SK-N-SH (cell line): ENCODE measurements at regions not wholly inside any gene's neighbourhood (a gene's known extent, or its start where the extent isn't known, plus 50 kb on each side); places are given as distances from the start of the nearest gene placed in this dataset.

ENCODE experiments used
- CTCF ChIA-PET: fragments of 300-600, 350-600 bp; formaldehyde crosslinking; extraction: SDS; loops from one replicate; lab custom pipeline; 2021; lab: Yijun Ruan, JAX
- POLR2A ChIA-PET: fragments of 350-600 bp; sonication (Branson Sonifier 250); formaldehyde crosslinking; extraction: SDS; loops from one replicate; lab custom pipeline; 2020; ENCODE audit warnings: antibody characterized with exemption, inconsistent platforms; lab: Yijun Ruan, JAX
- DNase-seq: peaks from one replicate; pipeline ENCODE4 v3.0.0; 2012
- H2AFZ ChIP-seq: fragments of 200-600 bp; sonication (generic); 2 replicates; pipeline ENCODE4 v1.8.1; 2016; ENCODE audit warnings: antibody characterized with exemption, mild to moderate bottlenecking, low read depth
- H3F3A ChIP-seq: fragments of 200-600 bp; sonication (generic); replicated peaks from 2 replicates; pipeline ENCODE3; 2016; ENCODE audit warnings: antibody characterized with exemption, mild to moderate bottlenecking; ENCODE audit not compliant: insufficient read depth
- H3K27ac ChIP-seq, 2 experiments: fragments of 200-500 bp in 1 of 2; fragments of 200-600 bp in 1 of 2; sonication (Bioruptor generic) in 1 of 2; sonication (generic), shearing (Covaris generic) in 1 of 2; 2 replicates each; pipeline versions ENCODE4 v1.5.1 to v1.6.1; 2014 to 2016; ENCODE audit warnings: low read depth in 2 of 2, inconsistent platforms in 1 of 2, low read length in 1 of 2, mild to moderate bottlenecking in 1 of 2, mixed read lengths in 1 of 2
- H3K27me3 ChIP-seq: fragments of 200-600 bp; sonication (generic), shearing (Covaris generic); 2 replicates; pipeline ENCODE4 v1.6.1; 2016; ENCODE audit warnings: mixed run types; ENCODE audit not compliant: insufficient read depth
- H3K36me3 ChIP-seq, 2 experiments: fragments of 200-500 bp in 1 of 2; fragments of 200-600 bp in 1 of 2; sonication (Bioruptor generic) in 1 of 2; sonication (generic) in 1 of 2; replicated peaks in 1 of 2; 2 replicates each; pipeline versions ENCODE3 to v1.5.1; 2014 to 2016; ENCODE audit warnings: low read length in 1 of 2, mild to moderate bottlenecking in 1 of 2; ENCODE audit not compliant: insufficient read depth in 2 of 2, control insufficient read depth in 1 of 2
- H3K4me1 ChIP-seq, 2 experiments: fragments of 200-500 bp in 1 of 2; fragments of 200-600 bp in 1 of 2; sonication (Bioruptor generic) in 1 of 2; sonication (generic), shearing (Covaris generic) in 1 of 2; 2 replicates each; pipeline versions ENCODE4 v1.5.1 to v1.6.1; 2014 to 2016; ENCODE audit warnings: low read depth in 1 of 2, low read length in 1 of 2, mixed run types in 1 of 2; ENCODE audit not compliant: insufficient read depth in 2 of 2, control insufficient read depth in 1 of 2
- H3K4me2 ChIP-seq: fragments of 200-600 bp; sonication (generic), shearing (Covaris generic); 2 replicates; pipeline ENCODE4 v1.6.1; 2017; ENCODE audit warnings: mixed run types
- H3K4me3 ChIP-seq, 2 experiments: fragments of 200-500 bp in 1 of 2; fragments of 200-600 bp in 1 of 2; sonication (Bioruptor generic) in 1 of 2; sonication (generic), shearing (Covaris generic) in 1 of 2; 2 replicates each; pipeline versions ENCODE4 v1.5.1 to v1.8.1; 2014 to 2016; ENCODE audit warnings: low read depth in 2 of 2, inconsistent platforms in 1 of 2, low read length in 1 of 2, mild to moderate bottlenecking in 1 of 2, mixed read lengths in 1 of 2, moderate library complexity in 1 of 2
- H3K79me2 ChIP-seq: fragments of 200-600 bp; sonication (generic); 2 replicates; pipeline ENCODE4 v1.8.1; 2017; ENCODE audit warnings: mild to moderate bottlenecking; ENCODE audit not compliant: insufficient read depth
- H3K9ac ChIP-seq: fragments of 200-600 bp; sonication (generic); 2 replicates; pipeline ENCODE4 v1.6.1; 2017; ENCODE audit warnings: mixed run types
- H3K9me2 ChIP-seq: fragments of 200-600 bp; sonication (generic); 2 replicates; pipeline ENCODE4 v1.6.1; 2017; ENCODE audit warnings: mixed run types
- H3K9me3 ChIP-seq: fragments of 200-600 bp; sonication (generic); 2 replicates; pipeline ENCODE4 v1.6.1; 2017; ENCODE audit warnings: mixed run types, mild to moderate bottlenecking, moderate library complexity
- H4K20me1 ChIP-seq: fragments of 200-600 bp; sonication (generic); 2 replicates; pipeline ENCODE4 v1.6.1; 2017; ENCODE audit warnings: mild to moderate bottlenecking, mixed run types; ENCODE audit not compliant: insufficient read depth
- CHD2 ChIP-seq: fragments of 150-350 bp; IDR thresholded peaks from 2 replicates; pipeline ENCODE4 v1.6.1; 2018; ENCODE audit warnings: low read length; ENCODE audit not compliant: partially characterized antibody
- EP300 ChIP-seq, 2 experiments: IDR thresholded peaks; 2 replicates each; pipeline versions ENCODE4 v1.4.0 to v1.6.1; 2012; ENCODE audit warnings: borderline replicate concordance in 1 of 2, low read depth in 1 of 2, low read length in 1 of 2
- FOSL2 ChIP-seq: IDR thresholded peaks from 2 replicates; pipeline ENCODE4 v1.4.0; 2012; ENCODE audit warnings: low read depth, mild to moderate bottlenecking, moderate library complexity, borderline replicate concordance
- FOXJ3 ChIP-seq: sonication (generic); formaldehyde crosslinking; IDR thresholded peaks from 2 replicates; pipeline ENCODE4 v1.5.1; 2020; ENCODE audit warnings: mild to moderate bottlenecking, missing genetic modification reagents
- FOXM1 ChIP-seq: IDR thresholded peaks from 2 replicates; pipeline ENCODE4 v1.4.0; 2012; ENCODE audit warnings: low read depth, mild to moderate bottlenecking
- GABPA ChIP-seq: IDR thresholded peaks from 2 replicates; pipeline ENCODE4 v1.4.0; 2012; ENCODE audit warnings: low read depth, mild to moderate bottlenecking
- GATA2 ChIP-seq: sonication (generic); formaldehyde crosslinking; IDR thresholded peaks from 2 replicates; pipeline ENCODE4 v1.5.0; 2020; ENCODE audit warnings: mild to moderate bottlenecking, missing genetic modification reagents
- JUND ChIP-seq: IDR thresholded peaks from 2 replicates; pipeline ENCODE4 v1.4.0; 2012
- MAX ChIP-seq: IDR thresholded peaks from 2 replicates; pipeline ENCODE4 v1.4.0; 2012; ENCODE audit warnings: low read depth
- MEF2A ChIP-seq: IDR thresholded peaks from 2 replicates; pipeline ENCODE4 v1.4.0; 2012; ENCODE audit warnings: low read depth, borderline replicate concordance
- NFIC ChIP-seq: IDR thresholded peaks from 2 replicates; pipeline ENCODE4 v1.4.0; 2012; ENCODE audit warnings: borderline replicate concordance
- NRF1 ChIP-seq: IDR thresholded peaks from 2 replicates; pipeline ENCODE4 v1.6.1; 2012; ENCODE audit warnings: low read depth, mild to moderate bottlenecking, low read length
- PBX3 ChIP-seq: IDR thresholded peaks from 2 replicates; pipeline ENCODE4; 2012
- POLR2AphosphoS5 ChIP-seq: IDR thresholded peaks from 2 replicates; pipeline ENCODE4 v1.6.1; 2012; ENCODE audit warnings: low read depth, low read length
- RAD21 ChIP-seq: IDR thresholded peaks from 2 replicates; pipeline ENCODE4 v1.6.1; 2012; ENCODE audit warnings: mild to moderate bottlenecking, low read length
- REST ChIP-seq: IDR thresholded peaks from 2 replicates; pipeline ENCODE4 v1.6.1; 2012; ENCODE audit warnings: mild to moderate bottlenecking, low read depth, low read length, moderate library complexity
- RFX5 ChIP-seq: IDR thresholded peaks from 2 replicates; pipeline ENCODE4 v1.6.1; 2012; ENCODE audit warnings: mild to moderate bottlenecking, improper control_type of control experiment, low read length
- RXRA ChIP-seq: IDR thresholded peaks from 2 replicates; pipeline ENCODE4 v1.4.0; 2012; ENCODE audit warnings: low read depth, mild to moderate bottlenecking, borderline replicate concordance
- SIN3A ChIP-seq: IDR thresholded peaks from 2 replicates; pipeline ENCODE4 v1.6.1; 2012; ENCODE audit warnings: low read depth, mild to moderate bottlenecking, low read length, moderate library complexity, borderline replicate concordance
- SMC3 ChIP-seq: IDR thresholded peaks from 2 replicates; pipeline ENCODE4 v1.6.1; 2012; ENCODE audit warnings: low read depth, low read length, improper control_type of control experiment
- TAF1 ChIP-seq: IDR thresholded peaks from 2 replicates; pipeline ENCODE4 v1.6.1; 2012; ENCODE audit warnings: low read depth, mild to moderate bottlenecking, low read length, moderate library complexity, borderline replicate concordance
- TCF12 ChIP-seq: IDR thresholded peaks from 2 replicates; pipeline ENCODE4 v1.4.0; 2012
- TEAD4 ChIP-seq: IDR thresholded peaks from 2 replicates; pipeline ENCODE4 v1.4.0; 2012; ENCODE audit warnings: mild to moderate bottlenecking, borderline replicate concordance; ENCODE audit not compliant: insufficient read depth
- YY1 ChIP-seq: IDR thresholded peaks from 2 replicates; pipeline ENCODE4 v1.4.0; 2012; ENCODE audit warnings: low read depth, mild to moderate bottlenecking
- WGBS: methylation state at CpG from one replicate; pipeline ENCODE4 v1.1.6; 2017; ENCODE audit warnings: low lambda C conversion rate; 5-methylcytosine and 5-hydroxymethylcytosine counted together
- TF ChIP-seq, protein P1 (sequence below): IDR thresholded peaks from 2 replicates; pipeline ENCODE4 v1.4.0; 2012; ENCODE audit warnings: low read depth, borderline replicate concordance
- TF ChIP-seq, protein P2 (sequence below): fragments of 150-350 bp; IDR thresholded peaks from 2 replicates; pipeline ENCODE4 v1.6.1; 2016; ENCODE audit warnings: mild to moderate bottlenecking, low read depth, low read length
- TF ChIP-seq, protein P3 (sequence below): fragments of 150-350 bp; IDR thresholded peaks from 2 replicates; pipeline ENCODE4 v1.6.1; 2017; ENCODE audit warnings: antibody characterized with exemption, low read length, low read depth, borderline replicate concordance

- H3K4me1 ChIP-seq: peaks cover 0 to 24% of the 10 kb centered on the region in 2 experiments; a peak in 3 of 4 replicates
- ChIA-PET CTCF (interaction anchor here (0.8 kb wide), 1 partner anchor 12 kb away, joined by 3 read pairs; no protein-coding TSS in a partner anchor), POLR2A (no interaction called here)
- H3K9ac ChIP-seq: peak overlapping the region; percentile 20
- H3K36me3 ChIP-seq: no peaks in the 10 kb centered on the region
- H3K4me3 ChIP-seq: peak overlapping the region in 1 of 2 experiments; percentile 20; a peak in 1 of 4 replicates
- peak overlapping the region; percentile 17; the same call in 1 of the 2 replicates for H2AFZ ChIP-seq
- no peaks in the 10 kb centered on the region for H3K27me3 ChIP-seq
- peak overlapping the region; percentile 50 to 88; a peak in 3 of 4 replicates for H3K27ac ChIP-seq
- no peaks in the 10 kb centered on the region for H3K79me2 ChIP-seq
- H4K20me1 ChIP-seq: no peaks in the 10 kb centered on the region
- no peaks in the 10 kb centered on the region for H3K9me2 ChIP-seq
- peak overlapping the region; percentile 61; the same call in 1 of the 2 replicates for H3K4me2 ChIP-seq
- DNase-seq: no peak
- H3K9me3 ChIP-seq: no peaks in the 10 kb centered on the region
- H3F3A ChIP-seq: peaks cover 39% of the 10 kb centered on the region
- 9% methylated on average over 3 of the region's 3 CpGs for WGBS
- peak; percentile 91 for TF ChIP-seq JUND
- TF ChIP-seq POLR2AphosphoS5: no peak; the same call in 1 of the 2 replicates
- TF ChIP-seq MAX: peak; percentile 12; the same call in 1 of the 2 replicates
- no peak for TF ChIP-seq CHD2
- no peak for TF ChIP-seq RAD21
- TF ChIP-seq, protein P1, sequence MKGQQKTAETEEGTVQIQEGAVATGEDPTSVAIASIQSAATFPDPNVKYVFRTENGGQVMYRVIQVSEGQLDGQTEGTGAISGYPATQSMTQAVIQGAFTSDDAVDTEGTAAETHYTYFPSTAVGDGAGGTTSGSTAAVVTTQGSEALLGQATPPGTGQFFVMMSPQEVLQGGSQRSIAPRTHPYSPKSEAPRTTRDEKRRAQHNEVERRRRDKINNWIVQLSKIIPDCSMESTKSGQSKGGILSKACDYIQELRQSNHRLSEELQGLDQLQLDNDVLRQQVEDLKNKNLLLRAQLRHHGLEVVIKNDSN: no peak
- peak; percentile 86 for TF ChIP-seq FOSL2
- no peak for TF ChIP-seq FOXJ3
- no peak for TF ChIP-seq SMC3
- TF ChIP-seq PBX3: 0 out of 2 replicates have a peak, but pooled peaks have one; percentile 5
- TF ChIP-seq TCF12: peak; percentile 67
- TF ChIP-seq FOXM1: no peak
- no peak for TF ChIP-seq YY1
- no peak for TF ChIP-seq GATA2
- TF ChIP-seq TEAD4: peak; percentile 81
- no peak; the same call in 1 of the 2 replicates for TF ChIP-seq MEF2A
- TF ChIP-seq GABPA: no peak
- TF ChIP-seq NFIC: peak; percentile 57; the same call in 1 of the 2 replicates
- peak in 1 of 2 experiments; percentile 73; a peak in 1 of 4 replicates for TF ChIP-seq EP300 (IDR thresholded peaks at IDR 0.05; ENCODE audit: borderline replicate concordance in 1 of 2, low read depth in 1 of 2, low read length in 1 of 2)
- TF ChIP-seq, protein P2, sequence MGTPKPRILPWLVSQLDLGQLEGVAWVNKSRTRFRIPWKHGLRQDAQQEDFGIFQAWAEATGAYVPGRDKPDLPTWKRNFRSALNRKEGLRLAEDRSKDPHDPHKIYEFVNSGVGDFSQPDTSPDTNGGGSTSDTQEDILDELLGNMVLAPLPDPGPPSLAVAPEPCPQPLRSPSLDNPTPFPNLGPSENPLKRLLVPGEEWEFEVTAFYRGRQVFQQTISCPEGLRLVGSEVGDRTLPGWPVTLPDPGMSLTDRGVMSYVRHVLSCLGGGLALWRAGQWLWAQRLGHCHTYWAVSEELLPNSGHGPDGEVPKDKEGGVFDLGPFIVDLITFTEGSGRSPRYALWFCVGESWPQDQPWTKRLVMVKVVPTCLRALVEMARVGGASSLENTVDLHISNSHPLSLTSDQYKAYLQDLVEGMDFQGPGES: no peak
- TF ChIP-seq NRF1: no peak
- TF ChIP-seq RXRA: peak; percentile 82
- TF ChIP-seq, protein P3, sequence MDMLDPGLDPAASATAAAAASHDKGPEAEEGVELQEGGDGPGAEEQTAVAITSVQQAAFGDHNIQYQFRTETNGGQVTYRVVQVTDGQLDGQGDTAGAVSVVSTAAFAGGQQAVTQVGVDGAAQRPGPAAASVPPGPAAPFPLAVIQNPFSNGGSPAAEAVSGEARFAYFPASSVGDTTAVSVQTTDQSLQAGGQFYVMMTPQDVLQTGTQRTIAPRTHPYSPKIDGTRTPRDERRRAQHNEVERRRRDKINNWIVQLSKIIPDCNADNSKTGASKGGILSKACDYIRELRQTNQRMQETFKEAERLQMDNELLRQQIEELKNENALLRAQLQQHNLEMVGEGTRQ: no peak
- no peak for TF ChIP-seq RFX5
- TF ChIP-seq REST: no peak
- no peak for TF ChIP-seq SIN3A
- TF ChIP-seq TAF1: no peak
Observed at GRCh38 chr6:100300221-100300736, 164.4 kb downstream of the SIM1 start.
